Heart left ventricle (tissue), 16 donors: ENCODE measurements at regions not wholly inside any gene's neighbourhood (a gene's known extent, or its start where the extent isn't known, plus 50 kb on each side); places are given as distances from the start of the nearest gene placed in this dataset.

Source experiments
- ATAC-seq, 4 donors: fragments of 200-7000 bp; cut with Tn5 transposase; one replicate each; pipeline ENCODE4 v1.9.1; 2020 to 2022; ENCODE audit warnings: moderate library complexity in 4 of 4, mild to moderate bottlenecking in 3 of 4, moderate number of reproducible peaks in 1 of 4
- DNase-seq, 5 donors: peaks; one replicate each; pipeline ENCODE4 v3.0.0-alpha.2; 2020
- H3K27ac ChIP-seq, 12 donors: fragments of 200-600 bp; sonication (generic) in 4 of 12; one replicate each; pipeline versions ENCODE4 v1.5.0 to v1.8.0; 2016 to 2022; ENCODE audit warnings: mild to moderate bottlenecking in 2 of 12
- H3K27me3 ChIP-seq, 9 donors: fragments of 200-600 bp; sonication (generic) in 2 of 9; one replicate each; pipeline versions ENCODE4 v1.5.1 to v1.8.0; 2016 to 2022; ENCODE audit warnings: mild to moderate bottlenecking in 3 of 9
- H3K36me3 ChIP-seq, 9 donors: fragments of 200-600 bp; sonication (generic) in 2 of 9; one replicate each; pipeline versions ENCODE4 v1.5.0 to v1.8.0; 2018 to 2022; ENCODE audit warnings: mild to moderate bottlenecking in 2 of 9
- H3K4me1 ChIP-seq, 12 donors: fragments of 200-600 bp; sonication (generic) in 4 of 12; one replicate each; pipeline versions ENCODE4 v1.5.0 to v1.8.0; 2016 to 2022; ENCODE audit warnings: mild to moderate bottlenecking in 3 of 12
- H3K4me3 ChIP-seq, 12 donors: fragments of 200-600 bp; sonication (generic) in 4 of 12; one replicate each; pipeline versions ENCODE4 v1.5.0 to v1.8.0; 2017 to 2022; ENCODE audit warnings: mild to moderate bottlenecking in 9 of 12, moderate library complexity in 4 of 12
- H3K9me3 ChIP-seq, 12 donors: fragments of 200-600 bp; sonication (generic) in 4 of 12; one replicate each; pipeline versions ENCODE4 v1.5.0 to v1.8.0; 2016 to 2022; ENCODE audit warnings: mild to moderate bottlenecking in 1 of 12
- POLR2A ChIP-seq, 2 donors: fragments of 450-650 bp; IDR thresholded peaks; one replicate each; pipeline ENCODE4 v1.6.1; 2017; ENCODE audit warnings: antibody characterized with exemption in 2 of 2, mild to moderate bottlenecking in 2 of 2, moderate library complexity in 2 of 2
- WGBS, 4 donors: extraction: QIAGEN DNeasy Blood & Tissue Kit in 2 of 4; methylation state at CpG; one replicate each; pipeline versions ENCODE4 v1.1.5 to v1.1.7; 2013 to 2018; 5-methylcytosine and 5-hydroxymethylcytosine counted together
- intact Hi-C, 10 donors: fragments of 100-400 bp; cut with DNase I; formaldehyde crosslinking; loops; one replicate each; pipeline versions ENCODE4 v1.11.1 to v1.14.2; 2022
- TF ChIP-seq, protein P1 (sequence below), 12 donors: fragments of 200-600 bp; sonication (generic) in 4 of 12; IDR thresholded peaks; one replicate each; pipeline versions ENCODE4 v1.5.0 to v1.8.0; 2018 to 2022; ENCODE audit warnings: antibody characterized with exemption in 12 of 12, mild to moderate bottlenecking in 5 of 12
- donor health status: ischemic (EF 13 %, LVEDD 7.1; RV severe dilation, severe dysfunction).
- donor health status: healthy with polysubstance abuse.
- donor health status: DM: no; HTN: yes; CAD: no.
- donor health status: DM: no; HTN: no; CAD: no.
- donor health status: ischemic (EF 25% LVEDD 6.9; RV normal size, moderate dysfunction).
- donor health status: ischemic (EF 25% LVEDD 5.7; RV mildly dilated, moderate dysfunction).
- donor health status: healthy.
- donor health status: DM: yes; HTN: yes; CAD: no.
- donor health status: ischemic (EF 35%, LVEDD 5.7; RV mildly dilated, moderate dysfunction).
- donor health status: nonischemic (EF 11% LVEDD 7.7; RV severe dilation, severe dysfunction).
- donor health status: DM: yes; HTN: yes; CAD: no.
- donor health status: PGD.
- donor health status: ischemic (EF 29% LVEDD 5.4; RV normal size, mild dysfunction).
- donor health status: nonischemic (EF 23%, LVEDD 6.1; RV moderate dilation, normal function).

GRCh38 chr20:51322164-51322707 is 220.3 kb downstream of the NFATC2 start:
- TF ChIP-seq, protein P1, sequence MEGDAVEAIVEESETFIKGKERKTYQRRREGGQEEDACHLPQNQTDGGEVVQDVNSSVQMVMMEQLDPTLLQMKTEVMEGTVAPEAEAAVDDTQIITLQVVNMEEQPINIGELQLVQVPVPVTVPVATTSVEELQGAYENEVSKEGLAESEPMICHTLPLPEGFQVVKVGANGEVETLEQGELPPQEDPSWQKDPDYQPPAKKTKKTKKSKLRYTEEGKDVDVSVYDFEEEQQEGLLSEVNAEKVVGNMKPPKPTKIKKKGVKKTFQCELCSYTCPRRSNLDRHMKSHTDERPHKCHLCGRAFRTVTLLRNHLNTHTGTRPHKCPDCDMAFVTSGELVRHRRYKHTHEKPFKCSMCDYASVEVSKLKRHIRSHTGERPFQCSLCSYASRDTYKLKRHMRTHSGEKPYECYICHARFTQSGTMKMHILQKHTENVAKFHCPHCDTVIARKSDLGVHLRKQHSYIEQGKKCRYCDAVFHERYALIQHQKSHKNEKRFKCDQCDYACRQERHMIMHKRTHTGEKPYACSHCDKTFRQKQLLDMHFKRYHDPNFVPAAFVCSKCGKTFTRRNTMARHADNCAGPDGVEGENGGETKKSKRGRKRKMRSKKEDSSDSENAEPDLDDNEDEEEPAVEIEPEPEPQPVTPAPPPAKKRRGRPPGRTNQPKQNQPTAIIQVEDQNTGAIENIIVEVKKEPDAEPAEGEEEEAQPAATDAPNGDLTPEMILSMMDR (IDR thresholded peaks at IDR 0.05), result no peak
- no peak for TF ChIP-seq POLR2A (IDR thresholded peaks at IDR 0.05)
- 58 to 67% (median 62%) methylated on average over 8 of the region's 8 CpGs for WGBS, 4 donors
- Histone ChIP-seq H3K4me1 (no peaks in the 10 kb centered on the region), H3K27me3 (peaks cover 0 to 16% (median 0%) of the 10 kb centered on the region in 9 donors), H3K36me3 (no peaks in the 10 kb centered on the region), H3K4me3 (no peak overlapping the region), H3K9me3 (peaks cover 0 to 9% (median 0%) of the 10 kb centered on the region in 12 donors), H3K27ac (no peak overlapping the region)
- ATAC-seq, result no peak
- intact Hi-C loops, result loop anchor here in 1 of 10 donors (10.0 kb wide), 1 partner anchor 527 kb away; the partner anchor contains the start of gene BCAS4
- DNase-seq, result no peak

GRCh38 chr20:51321343-51322163 is 221.0 kb downstream of the NFATC2 start:
- no peak for DNase-seq
- Histone ChIP-seq H3K9me3 (peaks cover 0 to 9% (median 0%) of the 10 kb centered on the region in 12 donors), H3K36me3 (no peaks in the 10 kb centered on the region), H3K27me3 (peaks cover 0 to 16% (median 0%) of the 10 kb centered on the region in 9 donors), H3K4me3 (no peak overlapping the region), H3K4me1 (no peaks in the 10 kb centered on the region), H3K27ac (no peak overlapping the region)
- no peak for ATAC-seq
- intact Hi-C loops, result loop anchor here in 1 of 10 donors (10.0 kb wide), 1 partner anchor 527 kb away; the partner anchor contains the start of gene BCAS4
- WGBS, 4 donors, result 80 to 87% (median 82%) methylated on average over 14 to 17 of the region's 17 CpGs
- TF ChIP-seq POLR2A (IDR thresholded peaks at IDR 0.05), result no peak
- TF ChIP-seq, protein P1 (IDR thresholded peaks at IDR 0.05), result no peak

DNA sequence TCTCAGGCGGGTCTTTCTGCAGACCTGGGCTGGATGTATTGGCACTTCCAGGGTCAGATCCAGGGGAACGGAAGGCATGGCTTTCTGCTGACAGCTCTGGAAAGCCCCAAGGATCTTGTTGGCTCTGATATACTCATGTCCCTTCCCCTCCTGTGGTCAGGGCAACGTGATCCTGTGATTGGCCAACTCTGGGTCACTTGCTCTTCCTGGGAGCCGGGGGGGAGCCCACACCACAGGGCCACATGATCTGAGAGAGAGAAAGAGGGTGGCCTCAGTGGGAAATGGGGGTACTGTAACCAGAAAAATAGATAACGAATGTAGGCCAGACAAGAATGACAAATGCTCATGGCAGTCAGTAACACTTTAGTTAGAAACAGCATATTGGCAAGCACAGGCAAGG is 223.0 kb downstream of the NFATC2 start:
- DNase-seq, result no peak

More for the DNA sequence above, 223.0 kb downstream of the NFATC2 start:
- intact Hi-C loops, result loop anchor here in 2 of 10 donors (10.0 kb wide), 2 partner anchors 515 to 525 kb away; partner anchors contain the start of gene BCAS4 (in 1 of the 2)
- 75 to 87% (median 80%) methylated on average over 5 of the region's 5 CpGs for WGBS, 4 donors
- ATAC-seq, result no peak
- no peak overlapping the region for H3K27ac ChIP-seq
- H3K27me3 ChIP-seq, result peaks cover 0 to 3% (median 0%) of the 10 kb centered on the region in 9 donors
- H3K4me3 ChIP-seq, result no peak overlapping the region
- H3K9me3 ChIP-seq, result peaks cover 0 to 5% (median 0%) of the 10 kb centered on the region in 12 donors
- H3K36me3 ChIP-seq, result no peaks in the 10 kb centered on the region
- no peaks in the 10 kb centered on the region for H3K4me1 ChIP-seq
- no peak for TF ChIP-seq POLR2A (IDR thresholded peaks at IDR 0.05)
- TF ChIP-seq, protein P1 (IDR thresholded peaks at IDR 0.05), result no peak
